GM18517 (cell line): ENCODE measurements at regions not wholly inside any gene's neighbourhood (a gene's known extent, or its start where the extent isn't known, plus 50 kb on each side); places are given as distances from the start of the nearest gene placed in this dataset.

Experiments used
- ATAC-seq: cut with Tn5 transposase; IDR thresholded peaks from one replicate; pipeline ENCODE4 v1.9.1; 2021; ENCODE audit warnings: mild to moderate bottlenecking, moderate library complexity; ENCODE audit not compliant: unreplicated experiment

- ATAC-seq = no peak
Measured at GRCh38 chr12:102602521-102602920, 122.2 kb upstream of the IGF1 start.

DNA sequence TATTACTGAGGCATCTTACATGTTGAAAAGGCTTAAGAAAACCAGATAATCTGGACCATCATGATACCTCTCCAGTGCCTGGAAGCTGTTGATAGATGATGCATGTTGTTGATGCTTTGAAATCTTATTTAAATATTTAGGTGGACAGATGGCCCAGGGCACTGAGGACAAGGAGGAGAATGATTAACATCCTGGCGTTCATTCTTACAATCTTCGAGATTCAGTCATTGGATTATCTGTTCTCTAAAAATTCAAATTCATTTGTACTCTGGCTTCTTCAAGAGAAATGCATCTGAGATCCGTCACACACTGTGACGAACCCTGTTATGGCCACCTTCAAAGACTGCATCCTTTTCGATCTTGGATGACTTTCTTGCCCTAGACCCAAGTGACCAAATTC is 121.3 kb upstream of the IGF1 start:
- no peak for ATAC-seq

DNA sequence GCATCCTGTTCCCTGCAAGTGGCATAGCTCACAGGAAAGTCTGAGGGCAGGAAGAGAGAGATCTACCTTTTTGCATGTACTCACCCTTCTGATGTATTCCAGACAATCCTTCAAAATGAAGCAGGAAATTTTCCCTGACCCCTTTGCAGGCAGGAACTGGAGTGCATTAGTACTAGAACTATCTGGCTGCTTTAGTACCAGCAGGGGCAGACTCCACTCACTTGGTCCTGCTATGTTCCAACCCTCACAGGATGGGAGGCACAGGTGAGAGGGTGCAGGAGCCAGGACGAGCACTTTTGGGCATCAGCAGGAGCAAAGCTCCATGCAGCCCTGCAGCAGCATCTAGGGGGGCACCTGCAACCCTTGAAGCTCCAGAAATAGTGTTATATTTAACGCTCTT is 116.3 kb upstream of the IGF1 start:
- no peak for ATAC-seq

- ATAC-seq = no peak
Measured at GRCh38 chr12:102596031-102596430, 115.7 kb upstream of the IGF1 start.

GRCh38 chr12:102595315-102595714 is 115.0 kb upstream of the IGF1 start:
- ATAC-seq = no peak

DNA sequence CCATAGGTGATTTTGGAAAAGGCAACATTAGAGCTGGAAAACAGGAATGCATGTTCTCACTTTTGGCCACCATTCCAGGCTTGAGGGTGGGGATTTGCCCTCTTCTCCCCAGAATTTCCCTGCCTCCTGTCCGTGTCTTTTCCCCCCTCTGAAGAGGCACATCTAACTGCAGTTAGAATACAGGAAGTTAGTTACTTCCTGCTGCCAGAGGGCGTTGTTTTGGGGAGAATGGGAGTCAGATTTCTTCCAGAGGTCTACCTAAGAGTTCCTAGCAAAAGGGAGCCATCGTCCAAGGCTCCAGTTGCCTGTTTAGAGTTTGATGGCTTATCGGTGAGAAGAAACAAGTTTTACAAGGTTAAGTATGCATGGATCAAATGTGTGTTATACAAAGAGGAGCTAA is 112.8 kb upstream of the IGF1 start:
- ATAC-seq = no peak

GRCh38 chr12:102592134-102592533 is 111.8 kb upstream of the IGF1 start:
- no peak for ATAC-seq

DNA sequence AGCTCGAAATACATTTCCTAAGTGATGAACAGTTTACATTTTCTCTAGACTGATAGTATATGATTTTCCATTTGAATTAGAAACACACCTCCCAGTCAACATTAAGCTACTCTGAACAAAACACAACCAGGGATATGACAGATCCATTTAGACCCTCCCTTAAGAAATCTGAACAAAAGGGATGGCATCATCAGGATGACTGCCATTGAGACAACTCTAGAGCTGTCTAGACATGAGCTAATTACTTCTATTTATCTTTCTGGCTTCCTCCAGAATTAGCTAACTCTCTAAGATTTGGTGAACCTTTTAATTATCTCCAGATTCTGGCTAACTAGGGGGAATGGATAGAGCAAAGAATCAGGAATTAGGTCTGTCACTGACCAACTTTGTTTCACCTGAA is 92.9 kb upstream of the IGF1 start:
- ATAC-seq = no peak

DNA sequence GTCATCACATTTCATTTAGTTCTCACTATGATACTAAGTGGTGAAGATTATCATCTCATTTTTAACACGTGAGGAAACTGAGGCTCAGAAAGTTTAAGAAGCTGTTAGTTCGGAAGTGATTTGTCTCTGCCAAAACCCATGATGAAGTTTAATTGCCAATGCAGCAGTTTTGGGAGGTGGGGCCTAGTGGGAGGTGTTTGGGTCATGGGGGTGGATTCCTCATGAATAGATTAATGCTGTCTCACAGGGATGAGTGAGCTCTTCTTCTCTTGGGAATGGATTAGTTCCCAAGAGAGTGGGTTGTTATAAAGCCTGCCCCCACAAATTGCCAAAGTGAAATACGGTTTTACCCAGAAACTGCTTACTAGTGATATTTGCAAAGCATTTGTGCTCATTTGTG is 91.5 kb upstream of the IGF1 start:
- ATAC-seq = no peak

GRCh38 chr12:102570256-102570655 is 89.9 kb upstream of the IGF1 start:
- ATAC-seq = no peak

DNA sequence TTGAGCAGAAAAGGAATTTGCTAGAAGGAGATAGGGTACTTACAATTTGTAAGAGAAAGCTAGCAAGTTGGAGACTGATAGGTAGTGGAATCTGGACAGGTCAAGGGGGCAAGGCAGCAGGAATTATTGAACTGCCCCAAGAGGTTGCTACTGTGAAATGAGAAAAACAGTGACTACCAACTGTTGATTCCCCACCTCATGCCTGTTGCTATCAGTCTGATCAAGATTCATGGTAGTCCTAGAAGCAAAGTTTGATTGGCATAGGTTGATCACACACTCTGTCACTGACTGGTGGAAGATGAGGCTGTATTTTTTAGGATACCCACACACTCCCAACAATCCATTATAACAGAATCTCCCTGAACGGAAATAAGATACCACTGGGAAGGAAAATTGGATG is 89.4 kb upstream of the IGF1 start:
- no peak for ATAC-seq

GRCh38 chr12:102568276-102568675 is 87.9 kb upstream of the IGF1 start:
- no peak for ATAC-seq

DNA sequence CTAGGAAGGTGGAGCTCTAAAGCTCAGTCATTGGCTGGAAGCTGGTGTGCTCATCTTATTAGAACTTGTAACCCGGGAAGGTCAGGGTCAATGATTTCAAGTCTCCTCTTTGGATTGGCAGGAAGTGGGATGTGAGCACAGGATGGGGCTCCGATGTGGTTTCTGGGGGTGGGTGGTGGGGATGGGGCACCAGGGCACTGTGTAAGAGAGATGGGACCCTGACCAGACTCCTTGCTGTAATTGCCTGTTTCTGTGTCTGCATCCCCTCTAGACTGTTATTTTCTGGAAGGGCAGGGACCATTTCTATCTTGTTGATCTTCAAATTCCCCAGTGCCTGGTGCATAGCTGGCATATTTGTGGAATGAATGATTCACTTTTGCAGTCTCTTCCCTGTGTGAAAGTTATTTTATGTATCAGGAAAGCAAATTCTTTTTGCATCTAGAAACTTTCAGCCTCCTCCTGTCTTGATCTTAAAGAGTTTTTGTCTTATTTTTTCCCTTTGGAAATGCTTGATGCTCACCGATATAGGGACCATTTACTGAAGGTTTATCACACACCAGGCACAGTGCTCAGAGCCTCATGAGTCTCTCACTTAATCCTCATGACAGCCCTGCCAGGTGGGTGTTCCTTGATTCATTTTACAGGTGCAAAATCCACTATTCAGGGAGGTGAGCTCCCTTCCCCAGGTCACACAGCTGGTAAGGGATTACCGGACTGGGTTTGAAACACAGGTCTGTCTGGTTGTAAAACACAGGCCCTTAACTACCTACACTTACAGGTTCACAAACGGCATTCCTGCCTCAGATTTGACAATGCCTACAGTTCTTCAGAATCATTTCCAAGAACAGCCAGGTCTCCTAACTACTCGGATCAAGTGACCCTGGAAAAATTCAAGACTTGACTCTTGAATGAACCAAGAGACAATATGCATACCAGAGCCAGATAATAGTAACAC is 86.9 kb upstream of the IGF1 start:
- no peak for ATAC-seq

GRCh38 chr12:102565555-102565954 is 85.2 kb upstream of the IGF1 start:
- no peak for ATAC-seq

GRCh38 chr12:102564026-102564425 is 83.7 kb upstream of the IGF1 start:
- ATAC-seq = no peak

DNA sequence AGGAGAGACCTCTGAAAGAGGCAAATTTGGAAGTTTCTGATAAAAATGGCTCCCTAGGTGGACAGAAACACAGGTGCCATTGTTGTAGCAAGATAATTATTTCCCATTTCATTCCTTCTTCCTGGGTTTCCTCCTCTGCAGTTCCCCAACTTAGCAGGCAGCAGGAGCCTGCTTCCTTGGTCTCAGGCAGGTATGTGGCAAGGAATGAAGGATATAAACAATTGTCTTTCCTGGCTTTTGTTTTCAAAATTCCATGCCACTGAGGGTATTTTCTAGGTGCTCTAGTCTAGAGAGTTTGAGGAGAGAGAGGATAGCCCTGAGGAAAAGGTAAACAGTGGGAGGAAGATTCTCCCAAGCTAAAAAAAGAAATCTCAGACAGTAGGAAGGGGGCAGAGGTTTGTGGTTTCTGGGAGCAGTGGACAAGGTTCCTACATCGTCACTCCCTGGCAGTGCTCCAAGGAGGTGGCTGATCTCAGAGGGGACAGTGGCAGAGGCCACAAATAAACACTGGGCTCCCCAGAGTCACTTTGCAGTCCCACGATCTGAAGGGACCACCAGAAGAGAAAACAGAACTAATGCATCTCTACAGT is 82.6 kb upstream of the IGF1 start:
- no peak for ATAC-seq

- no peak for ATAC-seq
Measured at GRCh38 chr12:102551186-102551585, 70.8 kb upstream of the IGF1 start.

DNA sequence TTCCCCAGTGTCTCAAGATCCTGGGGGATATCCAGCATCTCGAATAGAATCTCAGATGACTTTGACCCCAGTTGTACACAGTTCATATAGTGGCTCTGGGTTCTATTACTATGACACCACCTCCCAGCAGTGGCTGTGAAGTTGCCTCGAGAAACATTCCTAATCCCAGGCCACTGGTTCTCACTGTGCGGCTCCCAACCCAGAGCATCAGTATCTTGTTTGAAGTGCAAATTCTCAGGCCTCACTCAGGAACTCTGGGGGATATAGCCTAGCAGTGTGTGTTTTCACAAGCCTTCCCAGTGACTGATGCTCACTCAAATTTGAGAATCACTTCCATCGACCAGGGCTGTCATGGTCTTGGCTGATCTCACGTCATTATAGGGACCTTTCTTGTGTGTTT is 69.3 kb upstream of the IGF1 start:
- no peak for ATAC-seq

DNA sequence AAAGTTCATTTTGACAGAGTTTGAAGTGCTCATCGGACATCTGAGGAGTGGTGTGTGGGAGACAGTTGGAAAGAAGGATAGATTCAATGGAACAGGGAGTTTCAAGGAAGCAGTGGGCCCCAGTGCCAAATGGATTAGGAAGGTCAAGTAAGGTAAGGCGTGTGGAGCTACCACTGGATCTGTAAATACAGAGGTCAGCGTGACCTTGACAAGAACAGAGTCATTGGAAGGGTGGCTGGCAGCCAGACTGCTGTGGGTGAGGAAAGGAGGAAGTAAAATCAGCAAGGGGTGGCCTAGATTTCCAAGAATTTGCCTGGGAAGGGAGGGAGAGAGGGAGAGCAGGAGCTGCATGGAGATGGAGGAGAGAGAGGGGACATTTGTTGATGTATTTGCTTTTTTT is 68.2 kb upstream of the IGF1 start:
- no peak for ATAC-seq

- no peak for ATAC-seq
Measured at GRCh38 chr12:102543494-102544485, 63.4 kb upstream of the IGF1 start.

DNA sequence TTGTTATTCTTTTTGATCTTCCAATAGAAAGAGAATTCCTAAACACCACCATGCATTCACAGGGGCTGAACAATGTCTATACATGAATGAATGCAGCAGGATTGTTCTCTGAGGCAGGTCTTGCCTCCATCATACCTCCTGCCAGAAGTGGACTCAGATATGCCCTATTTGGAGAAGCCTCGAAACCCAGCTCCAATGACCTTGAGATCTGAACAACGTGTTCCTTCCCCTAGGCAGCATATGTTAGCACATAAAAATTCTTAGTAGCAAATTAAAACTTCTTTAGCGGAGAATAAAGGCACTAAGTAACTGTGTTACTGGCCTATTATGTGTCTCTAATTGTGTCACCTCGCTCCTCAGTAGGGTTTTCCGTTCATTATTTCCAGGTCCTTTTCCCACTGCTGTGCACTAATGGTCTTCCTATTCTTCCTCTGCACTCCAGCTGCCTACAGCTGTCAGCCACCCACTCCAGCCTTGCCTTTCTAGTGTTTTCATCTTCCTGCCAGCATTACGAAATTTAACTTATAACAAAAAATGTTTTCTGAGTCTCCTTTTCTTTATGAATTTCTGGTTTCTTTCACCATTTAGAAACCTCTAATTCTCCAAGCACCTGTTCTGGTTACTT is 62.6 kb upstream of the IGF1 start:
- no peak for ATAC-seq
